ENCODE measurements at regions not wholly inside any gene's neighbourhood (a gene's known extent, or its start where the extent isn't known, plus 50 kb on each side); places are given as distances from the start of the nearest gene placed in this dataset.
"Not testable (repeated sequence)": the region's sequence is repeated elsewhere in the genome, so short reads cannot be mapped to it uniquely, and the experiment has no call there.

DNA sequence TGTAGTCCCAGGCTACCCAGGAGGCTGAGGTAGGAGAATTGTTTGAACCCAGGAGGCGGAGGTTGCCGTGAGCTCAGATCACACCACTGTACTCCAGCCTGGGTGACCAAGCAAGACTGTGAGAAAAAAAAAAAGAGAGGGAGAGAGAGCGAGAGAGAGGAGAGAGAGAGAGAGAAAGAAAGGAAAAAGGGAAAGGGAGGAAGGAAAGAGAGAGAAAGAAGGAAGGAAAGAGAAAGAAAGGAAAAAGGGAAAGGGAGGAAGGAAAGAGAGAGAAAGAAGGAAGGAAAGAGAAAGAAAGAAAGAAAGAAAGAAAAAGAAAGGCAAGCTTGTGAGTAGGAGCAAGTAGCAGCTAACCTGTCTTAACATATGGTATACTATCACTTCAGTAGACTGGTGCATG lies 443.5 kb downstream of the ARL4A start:
- TF ChIP-seq, protein P1, sequence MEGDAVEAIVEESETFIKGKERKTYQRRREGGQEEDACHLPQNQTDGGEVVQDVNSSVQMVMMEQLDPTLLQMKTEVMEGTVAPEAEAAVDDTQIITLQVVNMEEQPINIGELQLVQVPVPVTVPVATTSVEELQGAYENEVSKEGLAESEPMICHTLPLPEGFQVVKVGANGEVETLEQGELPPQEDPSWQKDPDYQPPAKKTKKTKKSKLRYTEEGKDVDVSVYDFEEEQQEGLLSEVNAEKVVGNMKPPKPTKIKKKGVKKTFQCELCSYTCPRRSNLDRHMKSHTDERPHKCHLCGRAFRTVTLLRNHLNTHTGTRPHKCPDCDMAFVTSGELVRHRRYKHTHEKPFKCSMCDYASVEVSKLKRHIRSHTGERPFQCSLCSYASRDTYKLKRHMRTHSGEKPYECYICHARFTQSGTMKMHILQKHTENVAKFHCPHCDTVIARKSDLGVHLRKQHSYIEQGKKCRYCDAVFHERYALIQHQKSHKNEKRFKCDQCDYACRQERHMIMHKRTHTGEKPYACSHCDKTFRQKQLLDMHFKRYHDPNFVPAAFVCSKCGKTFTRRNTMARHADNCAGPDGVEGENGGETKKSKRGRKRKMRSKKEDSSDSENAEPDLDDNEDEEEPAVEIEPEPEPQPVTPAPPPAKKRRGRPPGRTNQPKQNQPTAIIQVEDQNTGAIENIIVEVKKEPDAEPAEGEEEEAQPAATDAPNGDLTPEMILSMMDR (IDR thresholded peaks at IDR 0.05; ENCODE audit: insufficient read depth, low read length): not testable (repeated sequence)
- TF ChIP-seq POLR2AphosphoS5 (IDR thresholded peaks at IDR 0.05; ENCODE audit: low read depth); SPI1 (IDR thresholded peaks at IDR 0.05; ENCODE audit: borderline replicate concordance, low read depth): not testable (repeated sequence)
- TF ChIP-seq, protein P2, sequence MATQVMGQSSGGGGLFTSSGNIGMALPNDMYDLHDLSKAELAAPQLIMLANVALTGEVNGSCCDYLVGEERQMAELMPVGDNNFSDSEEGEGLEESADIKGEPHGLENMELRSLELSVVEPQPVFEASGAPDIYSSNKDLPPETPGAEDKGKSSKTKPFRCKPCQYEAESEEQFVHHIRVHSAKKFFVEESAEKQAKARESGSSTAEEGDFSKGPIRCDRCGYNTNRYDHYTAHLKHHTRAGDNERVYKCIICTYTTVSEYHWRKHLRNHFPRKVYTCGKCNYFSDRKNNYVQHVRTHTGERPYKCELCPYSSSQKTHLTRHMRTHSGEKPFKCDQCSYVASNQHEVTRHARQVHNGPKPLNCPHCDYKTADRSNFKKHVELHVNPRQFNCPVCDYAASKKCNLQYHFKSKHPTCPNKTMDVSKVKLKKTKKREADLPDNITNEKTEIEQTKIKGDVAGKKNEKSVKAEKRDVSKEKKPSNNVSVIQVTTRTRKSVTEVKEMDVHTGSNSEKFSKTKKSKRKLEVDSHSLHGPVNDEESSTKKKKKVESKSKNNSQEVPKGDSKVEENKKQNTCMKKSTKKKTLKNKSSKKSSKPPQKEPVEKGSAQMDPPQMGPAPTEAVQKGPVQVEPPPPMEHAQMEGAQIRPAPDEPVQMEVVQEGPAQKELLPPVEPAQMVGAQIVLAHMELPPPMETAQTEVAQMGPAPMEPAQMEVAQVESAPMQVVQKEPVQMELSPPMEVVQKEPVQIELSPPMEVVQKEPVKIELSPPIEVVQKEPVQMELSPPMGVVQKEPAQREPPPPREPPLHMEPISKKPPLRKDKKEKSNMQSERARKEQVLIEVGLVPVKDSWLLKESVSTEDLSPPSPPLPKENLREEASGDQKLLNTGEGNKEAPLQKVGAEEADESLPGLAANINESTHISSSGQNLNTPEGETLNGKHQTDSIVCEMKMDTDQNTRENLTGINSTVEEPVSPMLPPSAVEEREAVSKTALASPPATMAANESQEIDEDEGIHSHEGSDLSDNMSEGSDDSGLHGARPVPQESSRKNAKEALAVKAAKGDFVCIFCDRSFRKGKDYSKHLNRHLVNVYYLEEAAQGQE (IDR thresholded peaks at IDR 0.05; ENCODE audit: insufficient replicate concordance, low read depth): not testable (repeated sequence)
